CD4-positive, alpha-beta T cell (primary cell): ENCODE measurements at regions not wholly inside any gene's neighbourhood (a gene's known extent, or its start where the extent isn't known, plus 50 kb on each side); places are given as distances from the start of the nearest gene placed in this dataset.
A peak's percentile ranks its signal among the peaks of the same experiment; 100 is the strongest.

Source experiments
- ATAC-seq: fragments of 200-7000 bp; cut with Tn5 transposase; one replicate; pipeline ENCODE4 v1.10.0; 2022; ENCODE audit warnings: mild to moderate bottlenecking; ENCODE audit not compliant: poor library complexity
- CTCF ChIA-PET: fragments of 350-600 bp; sonication (Branson Sonifier 250); formaldehyde crosslinking; loops from one replicate; lab custom pipeline; 2021; ENCODE audit warnings: antibody characterized with exemption, inconsistent platforms; lab: Charles Lee
- POLR2A ChIA-PET: fragments of 350-600 bp; sonication (Branson Sonifier 250); formaldehyde crosslinking; loops from one replicate; lab custom pipeline; 2021; ENCODE audit warnings: antibody characterized with exemption, inconsistent platforms; lab: Charles Lee
- DNase-seq, 14 experiments: peaks; one replicate each; pipeline ENCODE4 v3.0.0-alpha.2; 2013 to 2020; ENCODE audit warnings: mixed read lengths in 2 of 14
- H3K27ac ChIP-seq, 2 donors: one replicate each; pipeline versions ENCODE4 v1.5.1 to v1.7.0; 2013; ENCODE audit warnings: low read length in 2 of 2, low read depth in 1 of 2, mild to moderate bottlenecking in 1 of 2
- H3K27me3 ChIP-seq, 2 experiments: 1 replicate in 1 of 2; 2 replicates in 1 of 2; pipeline versions ENCODE4 v1.6.1 to v1.7.0; 2013; ENCODE audit warnings: low read length in 2 of 2, control low read depth in 1 of 2, mild to moderate bottlenecking in 1 of 2, moderate library complexity in 1 of 2; ENCODE audit not compliant: insufficient read depth in 2 of 2, control insufficient read depth in 1 of 2
- H3K36me3 ChIP-seq: one replicate; pipeline ENCODE4 v1.6.1; 2013; ENCODE audit warnings: low read length, control low read depth; ENCODE audit not compliant: insufficient read depth
- H3K4me1 ChIP-seq: one replicate; pipeline ENCODE4 v1.6.1; 2013; ENCODE audit warnings: low read length, control low read depth; ENCODE audit not compliant: insufficient read depth
- H3K4me3 ChIP-seq: one replicate; pipeline ENCODE4 v1.5.1; 2013; ENCODE audit warnings: mild to moderate bottlenecking, low read length, moderate library complexity
- H3K9me3 ChIP-seq, 2 experiments: 1 replicate in 1 of 2; 2 replicates in 1 of 2; pipeline versions ENCODE4 v1.6.1 to v1.7.0; 2013; ENCODE audit warnings: low read length in 2 of 2, mild to moderate bottlenecking in 2 of 2, control low read depth in 1 of 2, moderate library complexity in 1 of 2; ENCODE audit not compliant: control insufficient read depth in 1 of 2, insufficient read depth in 1 of 2
- H3K27ac Mint-ChIP-seq: one replicate; pipeline ENCODE4 v1.8.0; 2020; ENCODE audit warnings: mixed read lengths
- H3K27me3 Mint-ChIP-seq: one replicate; pipeline ENCODE4 v1.8.0; 2021; ENCODE audit warnings: mixed read lengths
- H3K36me3 Mint-ChIP-seq: one replicate; pipeline ENCODE4 v1.8.0; 2021; ENCODE audit warnings: low read depth, mixed read lengths
- H3K4me1 Mint-ChIP-seq: one replicate; pipeline ENCODE4 v1.8.0; 2021; ENCODE audit warnings: low read depth, mixed read lengths
- H3K4me3 Mint-ChIP-seq: one replicate; pipeline ENCODE4 v1.8.0; 2020; ENCODE audit warnings: mild to moderate bottlenecking, mixed read lengths
- H3K9me3 Mint-ChIP-seq: one replicate; pipeline ENCODE4 v1.8.0; 2020; ENCODE audit warnings: mixed read lengths
- intact Hi-C, 2 experiments: fragments of 100-400 bp; cut with DNase I in 1 of 2; cut with micrococcal nuclease in 1 of 2; formaldehyde crosslinking; loops; one replicate each; pipeline versions ENCODE4 v1.15.1 to v1.9.0; 2023 to 2025; cut with DNase I, micrococcal nuclease
- TF ChIP-seq, protein P1 (sequence below): fragments of 200-600 bp; IDR thresholded peaks from one replicate; pipeline ENCODE4 v1.8.0; 2022; ENCODE audit warnings: antibody characterized with exemption, mild to moderate bottlenecking

- H3K9me3 Mint-ChIP-seq: no peaks in the 10 kb centered on the region
- intact Hi-C loops: no loop called here
- no peaks in the 10 kb centered on the region for H3K4me1 Mint-ChIP-seq
- no peaks in the 10 kb centered on the region for H3K4me1 ChIP-seq
- peak in 2 of 14 experiments; percentile 13 to 42 for DNase-seq
- TF ChIP-seq, protein P1, sequence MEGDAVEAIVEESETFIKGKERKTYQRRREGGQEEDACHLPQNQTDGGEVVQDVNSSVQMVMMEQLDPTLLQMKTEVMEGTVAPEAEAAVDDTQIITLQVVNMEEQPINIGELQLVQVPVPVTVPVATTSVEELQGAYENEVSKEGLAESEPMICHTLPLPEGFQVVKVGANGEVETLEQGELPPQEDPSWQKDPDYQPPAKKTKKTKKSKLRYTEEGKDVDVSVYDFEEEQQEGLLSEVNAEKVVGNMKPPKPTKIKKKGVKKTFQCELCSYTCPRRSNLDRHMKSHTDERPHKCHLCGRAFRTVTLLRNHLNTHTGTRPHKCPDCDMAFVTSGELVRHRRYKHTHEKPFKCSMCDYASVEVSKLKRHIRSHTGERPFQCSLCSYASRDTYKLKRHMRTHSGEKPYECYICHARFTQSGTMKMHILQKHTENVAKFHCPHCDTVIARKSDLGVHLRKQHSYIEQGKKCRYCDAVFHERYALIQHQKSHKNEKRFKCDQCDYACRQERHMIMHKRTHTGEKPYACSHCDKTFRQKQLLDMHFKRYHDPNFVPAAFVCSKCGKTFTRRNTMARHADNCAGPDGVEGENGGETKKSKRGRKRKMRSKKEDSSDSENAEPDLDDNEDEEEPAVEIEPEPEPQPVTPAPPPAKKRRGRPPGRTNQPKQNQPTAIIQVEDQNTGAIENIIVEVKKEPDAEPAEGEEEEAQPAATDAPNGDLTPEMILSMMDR: no peak
- ATAC-seq: no peak
- no peak overlapping the region for H3K27ac ChIP-seq
- H3K27me3 ChIP-seq: no peaks in the 10 kb centered on the region
- no peak overlapping the region for H3K27ac Mint-ChIP-seq
- no peak overlapping the region for H3K4me3 Mint-ChIP-seq
- POLR2A ChIA-PET: no interaction called here
- no peaks in the 10 kb centered on the region for H3K27me3 Mint-ChIP-seq
- CTCF ChIA-PET: no interaction called here
- no peak overlapping the region for H3K4me3 ChIP-seq
- H3K36me3 Mint-ChIP-seq: no peaks in the 10 kb centered on the region
- H3K9me3 ChIP-seq: no peaks in the 10 kb centered on the region
- no peaks in the 10 kb centered on the region for H3K36me3 ChIP-seq
These were observed 385.8 kb downstream of the DLEU7 start for GRCh38 chr13:50457415-50458393.

GRCh38 chr13:50459046-50459445 is 384.4 kb downstream of the DLEU7 start:
- Mint-ChIP-seq H3K9me3 (no peaks in the 10 kb centered on the region), H3K27ac (no peak overlapping the region), H3K27me3 (no peaks in the 10 kb centered on the region), H3K4me3 (no peak overlapping the region), H3K36me3 (no peaks in the 10 kb centered on the region), H3K4me1 (no peaks in the 10 kb centered on the region)
- H3K36me3 ChIP-seq: no peaks in the 10 kb centered on the region
- no peaks in the 10 kb centered on the region for H3K4me1 ChIP-seq
- no peaks in the 10 kb centered on the region for H3K27me3 ChIP-seq
- intact Hi-C loops: no loop called here
- CTCF ChIA-PET: no interaction called here
- no peak overlapping the region for H3K27ac ChIP-seq
- POLR2A ChIA-PET: no interaction called here
- no peak for ATAC-seq
- no peaks in the 10 kb centered on the region for H3K9me3 ChIP-seq
- no peak overlapping the region for H3K4me3 ChIP-seq
- no peak for DNase-seq
- TF ChIP-seq, protein P1: no peak

- no peaks in the 10 kb centered on the region for H3K9me3 ChIP-seq
- no peak overlapping the region for H3K27ac ChIP-seq
- H3K4me3 Mint-ChIP-seq: no peak overlapping the region
- H3K9me3 Mint-ChIP-seq: no peaks in the 10 kb centered on the region
- no peak overlapping the region for H3K27ac Mint-ChIP-seq
- H3K4me1 Mint-ChIP-seq: no peaks in the 10 kb centered on the region
- H3K27me3 ChIP-seq: no peaks in the 10 kb centered on the region
- H3K36me3 Mint-ChIP-seq: no peaks in the 10 kb centered on the region
- TF ChIP-seq, protein P1: no peak
- H3K36me3 ChIP-seq: no peaks in the 10 kb centered on the region
- H3K4me3 ChIP-seq: no peak overlapping the region
- POLR2A ChIA-PET: no interaction called here
- intact Hi-C loops: no loop called here
- no peak for ATAC-seq
- no peaks in the 10 kb centered on the region for H3K4me1 ChIP-seq
- H3K27me3 Mint-ChIP-seq: no peaks in the 10 kb centered on the region
- DNase-seq: no peak
- CTCF ChIA-PET: no interaction called here
These were observed 383.8 kb downstream of the DLEU7 start for GRCh38 chr13:50459658-50460057.
